HL-60 (cell line): ENCODE measurements at regions not wholly inside any gene's neighbourhood (a gene's known extent, or its start where the extent isn't known, plus 50 kb on each side); places are given as distances from the start of the nearest gene placed in this dataset.

Experiments
- DNase-seq, 2 experiments: peaks; one replicate each; pipeline ENCODE4 v3.0.0-alpha.2; 2010 to 2020; ENCODE audit warnings: low read depth in 1 of 2, low spot score in 1 of 2
- H3K27ac ChIP-seq: fragments of 250-450 bp; sonication (Bioruptor Pico); replicated peaks from 2 replicates; pipeline ENCODE4 v1.5.1; 2020; ENCODE audit warnings: mild to moderate bottlenecking, moderate library complexity
- H3K27me3 ChIP-seq: fragments of 250-450 bp; sonication (Bioruptor Pico); 2 replicates; pipeline ENCODE4 v1.5.1; 2021; ENCODE audit warnings: mild to moderate bottlenecking, moderate library complexity; ENCODE audit not compliant: insufficient read depth, poor library complexity, severe bottlenecking
- H3K4me3 ChIP-seq: replicated peaks from 2 replicates; pipeline ENCODE4 v1.5.1; 2011; ENCODE audit warnings: mild to moderate bottlenecking, control low read depth, low read length; ENCODE audit not compliant: insufficient read depth
- CTCF ChIP-seq: IDR thresholded peaks from one replicate; pipeline ENCODE4 v1.5.1; 2011; ENCODE audit warnings: low read length, control low read depth, inconsistent platforms; ENCODE audit not compliant: insufficient read depth
- GABPA ChIP-seq: IDR thresholded peaks from 2 replicates; pipeline ENCODE4 v1.6.1; 2012; ENCODE audit warnings: low read depth
- POLR2AphosphoS5 ChIP-seq: IDR thresholded peaks from 2 replicates; pipeline ENCODE4 v1.6.1; 2012; ENCODE audit warnings: low read depth
- REST ChIP-seq: IDR thresholded peaks from 2 replicates; pipeline ENCODE4 v1.6.1; 2012; ENCODE audit warnings: low read depth; ENCODE audit not compliant: insufficient replicate concordance
- SPI1 ChIP-seq: IDR thresholded peaks from 2 replicates; pipeline ENCODE4 v1.6.1; 2012; ENCODE audit warnings: low read depth, mild to moderate bottlenecking, borderline replicate concordance

GRCh38 chr13:54185785-54186184 is 1157.2 kb downstream of the OLFM4 start:
- Histone ChIP-seq H3K27me3 (no peaks in the 10 kb centered on the region), H3K4me3 (no peak overlapping the region), H3K27ac (no peak overlapping the region)
- DNase-seq: peak in 1 of 2 experiments; percentile 15
- no peak for TF ChIP-seq POLR2AphosphoS5
- peak; percentile 6 for TF ChIP-seq CTCF

- TF ChIP-seq POLR2AphosphoS5 (no peak), REST (no peak), GABPA (no peak), CTCF (no peak), SPI1 (no peak)
- no peaks in the 10 kb centered on the region for H3K27me3 ChIP-seq
- no peak for DNase-seq
- H3K27ac ChIP-seq: no peak overlapping the region
- no peak overlapping the region for H3K4me3 ChIP-seq
These were observed 1158.8 kb downstream of the OLFM4 start for GRCh38 chr13:54187461-54187860.

GRCh38 chr13:54194233-54195024 is 1165.8 kb downstream of the OLFM4 start:
- Histone ChIP-seq H3K4me3 (no peak overlapping the region), H3K27me3 (no peaks in the 10 kb centered on the region), H3K27ac (no peak overlapping the region)
- no peak for TF ChIP-seq CTCF
- TF ChIP-seq SPI1: no peak
- no peak for TF ChIP-seq GABPA
- TF ChIP-seq REST: no peak
- no peak for TF ChIP-seq POLR2AphosphoS5
- DNase-seq: no peak

GRCh38 chr13:54196684-54197083 is 1168.1 kb downstream of the OLFM4 start:
- TF ChIP-seq SPI1 (no peak), GABPA (no peak), REST (no peak), POLR2AphosphoS5 (no peak), CTCF (no peak)
- no peak overlapping the region for H3K4me3 ChIP-seq
- no peaks in the 10 kb centered on the region for H3K27me3 ChIP-seq
- no peak for DNase-seq
- H3K27ac ChIP-seq: no peak overlapping the region
